OCI-LY1 (cell line): ENCODE measurements at regions not wholly inside any gene's neighbourhood (a gene's known extent, or its start where the extent isn't known, plus 50 kb on each side); places are given as distances from the start of the nearest gene placed in this dataset.

Experiments
- H2AFZ ChIP-seq: fragments of 200-600 bp; sonication (generic), shearing (Covaris generic); 2 replicates; pipeline ENCODE4 v1.6.0; 2014; ENCODE audit warnings: antibody characterized with exemption, mild to moderate bottlenecking, low read length
- H3F3A ChIP-seq: fragments of 200-600 bp; sonication (generic), shearing (Covaris generic); 2 replicates; pipeline ENCODE4 v1.6.0; 2014; ENCODE audit warnings: mild to moderate bottlenecking, antibody characterized with exemption, low read length, moderate library complexity; ENCODE audit not compliant: insufficient read depth
- H3K27ac ChIP-seq: fragments of 200-600 bp; sonication (generic); 2 replicates; pipeline ENCODE4 v1.5.1; 2014; ENCODE audit warnings: low read length, mixed run types, mild to moderate bottlenecking, low read depth; ENCODE audit not compliant: poor library complexity, severe bottlenecking
- H3K27me3 ChIP-seq: fragments of 200-600 bp; sonication (generic); 2 replicates; pipeline ENCODE4 v1.6.0; 2014; ENCODE audit warnings: antibody characterized with exemption, mild to moderate bottlenecking, low read length, moderate library complexity; ENCODE audit not compliant: insufficient read depth
- H3K36me3 ChIP-seq: fragments of 200-600 bp; sonication (generic); 2 replicates; pipeline ENCODE4 v1.6.1; 2014; ENCODE audit warnings: mild to moderate bottlenecking, antibody characterized with exemption, low read length, moderate library complexity, mixed read lengths; ENCODE audit not compliant: insufficient read depth
- H3K4me1 ChIP-seq: fragments of 200-600 bp; sonication (generic); 2 replicates; pipeline ENCODE4 v1.5.1; 2014; ENCODE audit warnings: mild to moderate bottlenecking, low read length, moderate library complexity; ENCODE audit not compliant: insufficient read depth, severe bottlenecking
- H3K4me2 ChIP-seq: fragments of 200-600 bp; sonication (generic), shearing (Covaris generic); 2 replicates; pipeline ENCODE4 v1.6.1; 2014; ENCODE audit warnings: low read length
- H3K4me3 ChIP-seq: fragments of 200-600 bp; sonication (generic); 2 replicates; pipeline ENCODE4 v1.5.1; 2014; ENCODE audit warnings: low read length, low read depth, mild to moderate bottlenecking, mixed read lengths; ENCODE audit not compliant: poor library complexity, severe bottlenecking
- H3K79me2 ChIP-seq: fragments of 200-600 bp; shearing (Covaris generic); 2 replicates; pipeline ENCODE4 v1.6.1; 2016; ENCODE audit warnings: mixed run types, low read length, mixed read lengths; ENCODE audit not compliant: insufficient read depth
- H3K9ac ChIP-seq: fragments of 200-600 bp; sonication (generic), shearing (Covaris generic); 2 replicates; pipeline ENCODE4 v1.6.1; 2014; ENCODE audit warnings: mild to moderate bottlenecking, low read length, mixed read lengths
- H3K9me2 ChIP-seq: fragments of 200-600 bp; sonication (generic), shearing (Covaris generic); 2 replicates; pipeline ENCODE4 v1.6.1; 2014; ENCODE audit warnings: low read depth, mild to moderate bottlenecking, low read length, mixed read lengths
- H3K9me3 ChIP-seq: fragments of 200-600 bp; shearing (Covaris generic); 2 replicates; pipeline ENCODE4 v1.6.1; 2014; ENCODE audit warnings: low read length, mixed read lengths
- H4K20me1 ChIP-seq: fragments of 200-600 bp; sonication (generic), shearing (Covaris generic); 2 replicates; pipeline ENCODE4 v1.6.0; 2016; ENCODE audit warnings: mild to moderate bottlenecking, low read length; ENCODE audit not compliant: insufficient read depth
- EZH2 ChIP-seq: fragments of 200-600 bp; sonication (generic), shearing (Covaris generic); IDR thresholded peaks from 2 replicates; pipeline ENCODE4 v1.8.0; 2017; ENCODE audit warnings: borderline replicate concordance, mixed run types, mild to moderate bottlenecking, antibody characterized with exemption, low read length, moderate library complexity, mixed read lengths
- TF ChIP-seq, protein P1 (sequence below): fragments of 200-600 bp; sonication (generic), shearing (Covaris generic); IDR thresholded peaks from 2 replicates; pipeline ENCODE4 v1.5.1; 2017; ENCODE audit warnings: mild to moderate bottlenecking, antibody characterized with exemption, low read length, moderate library complexity, mixed read lengths

DNA sequence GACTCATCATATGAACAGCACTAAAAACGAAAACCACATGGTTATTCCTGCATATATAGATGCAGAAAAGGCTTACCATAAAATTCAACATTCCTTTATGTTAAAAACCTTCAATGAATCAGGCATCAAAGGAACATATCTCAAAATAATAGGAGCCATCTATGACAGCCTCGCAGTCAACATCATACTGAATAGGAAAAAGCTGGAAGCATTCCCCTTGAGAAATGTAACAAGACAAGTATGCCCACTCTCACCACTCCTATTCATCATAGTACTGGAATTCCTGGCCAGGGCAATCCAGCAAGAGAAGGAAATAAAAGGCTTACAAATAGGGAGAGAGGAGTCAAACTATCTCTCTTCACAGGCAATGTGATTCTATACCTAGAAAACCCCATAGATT, 179.6 kb upstream of the HTR2A start:
- Histone ChIP-seq H3K79me2 (no peaks in the 10 kb centered on the region), H3K4me2 (no peak overlapping the region), H3F3A (no peaks in the 10 kb centered on the region), H3K9ac (no peak overlapping the region), H3K9me2 (no peaks in the 10 kb centered on the region), H3K4me3 (no peak overlapping the region), H3K4me1 (no peaks in the 10 kb centered on the region), H2AFZ (no peak overlapping the region), H3K27ac (no peak overlapping the region), H3K27me3 (no peaks in the 10 kb centered on the region), H3K9me3 (no peaks in the 10 kb centered on the region), H3K36me3 (no peaks in the 10 kb centered on the region), H4K20me1 (no peaks in the 10 kb centered on the region)
- TF ChIP-seq, protein P1, sequence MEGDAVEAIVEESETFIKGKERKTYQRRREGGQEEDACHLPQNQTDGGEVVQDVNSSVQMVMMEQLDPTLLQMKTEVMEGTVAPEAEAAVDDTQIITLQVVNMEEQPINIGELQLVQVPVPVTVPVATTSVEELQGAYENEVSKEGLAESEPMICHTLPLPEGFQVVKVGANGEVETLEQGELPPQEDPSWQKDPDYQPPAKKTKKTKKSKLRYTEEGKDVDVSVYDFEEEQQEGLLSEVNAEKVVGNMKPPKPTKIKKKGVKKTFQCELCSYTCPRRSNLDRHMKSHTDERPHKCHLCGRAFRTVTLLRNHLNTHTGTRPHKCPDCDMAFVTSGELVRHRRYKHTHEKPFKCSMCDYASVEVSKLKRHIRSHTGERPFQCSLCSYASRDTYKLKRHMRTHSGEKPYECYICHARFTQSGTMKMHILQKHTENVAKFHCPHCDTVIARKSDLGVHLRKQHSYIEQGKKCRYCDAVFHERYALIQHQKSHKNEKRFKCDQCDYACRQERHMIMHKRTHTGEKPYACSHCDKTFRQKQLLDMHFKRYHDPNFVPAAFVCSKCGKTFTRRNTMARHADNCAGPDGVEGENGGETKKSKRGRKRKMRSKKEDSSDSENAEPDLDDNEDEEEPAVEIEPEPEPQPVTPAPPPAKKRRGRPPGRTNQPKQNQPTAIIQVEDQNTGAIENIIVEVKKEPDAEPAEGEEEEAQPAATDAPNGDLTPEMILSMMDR: no peak
- TF ChIP-seq EZH2: no peak

- no peaks in the 10 kb centered on the region for H4K20me1 ChIP-seq
- H3K4me2 ChIP-seq: no peak overlapping the region
- H3K36me3 ChIP-seq: no peaks in the 10 kb centered on the region
- H2AFZ ChIP-seq: no peak overlapping the region
- H3K9me3 ChIP-seq: no peaks in the 10 kb centered on the region
- no peaks in the 10 kb centered on the region for H3K4me1 ChIP-seq
- no peak for TF ChIP-seq EZH2
- TF ChIP-seq, protein P1: no peak
- no peak overlapping the region for H3K4me3 ChIP-seq
- H3K9me2 ChIP-seq: no peaks in the 10 kb centered on the region
- no peak overlapping the region for H3K27ac ChIP-seq
- H3K9ac ChIP-seq: no peak overlapping the region
- H3K79me2 ChIP-seq: no peaks in the 10 kb centered on the region
- H3F3A ChIP-seq: no peaks in the 10 kb centered on the region
- no peaks in the 10 kb centered on the region for H3K27me3 ChIP-seq
Observed at GRCh38 chr13:47069133-47069532, 172.3 kb upstream of the HTR2A start.

DNA sequence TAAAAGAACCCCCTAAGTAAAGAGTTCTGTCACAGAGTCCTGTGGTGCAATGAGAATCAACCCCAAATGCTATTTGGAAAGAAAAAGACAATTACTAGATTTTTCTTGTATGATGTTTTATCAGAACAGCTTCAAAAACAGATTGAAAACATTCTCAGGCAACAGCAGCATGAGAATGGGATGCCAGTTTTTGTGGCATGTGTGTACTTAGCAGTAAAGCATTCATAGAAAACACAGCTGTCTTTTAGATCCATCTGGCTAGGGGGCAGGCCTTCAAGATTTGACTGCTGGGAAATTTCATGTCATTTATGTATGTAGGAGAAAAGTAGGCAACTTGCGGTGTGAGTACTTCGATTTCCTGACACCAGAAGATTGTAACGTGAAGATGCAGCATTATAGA, 170.5 kb upstream of the HTR2A start:
- Histone ChIP-seq H3K36me3 (no peaks in the 10 kb centered on the region), H3K9me3 (no peaks in the 10 kb centered on the region), H2AFZ (no peak overlapping the region), H3K9ac (no peak overlapping the region), H3K27me3 (no peaks in the 10 kb centered on the region), H3K4me3 (no peak overlapping the region), H3K4me2 (no peak overlapping the region), H3K4me1 (no peaks in the 10 kb centered on the region), H3K9me2 (no peaks in the 10 kb centered on the region), H3F3A (no peaks in the 10 kb centered on the region), H3K27ac (no peak overlapping the region), H4K20me1 (no peaks in the 10 kb centered on the region), H3K79me2 (no peaks in the 10 kb centered on the region)
- TF ChIP-seq EZH2: no peak
- TF ChIP-seq, protein P1: no peak
